Stimulated activated CD8-positive, alpha-beta memory T cell treated with anti-CD3 and anti-CD28 coated beads, Interleukin-4, amount 100 ng/mL, for 4 hours (primary cell): ENCODE measurements at regions not wholly inside any gene's neighbourhood (a gene's known extent, or its start where the extent isn't known, plus 50 kb on each side); places are given as distances from the start of the nearest gene placed in this dataset.
"Not testable (repeated sequence)": the region's sequence is repeated elsewhere in the genome, so short reads cannot be mapped to it uniquely, and the experiment has no call there.

Source experiments
- DNase-seq, 2 donors: peaks; one replicate each; pipeline ENCODE4 v3.0.0-alpha.2; 2020; ENCODE audit warnings: low read depth in 2 of 2, low spot score in 1 of 2

- no peak for DNase-seq
These were observed 138.3 kb upstream of the SALL1 start for GRCh38 chr16:51289336-51289735.

GRCh38 chr16:51287121-51287755 lies 136.2 kb upstream of the SALL1 start:
- no peak for DNase-seq

DNA sequence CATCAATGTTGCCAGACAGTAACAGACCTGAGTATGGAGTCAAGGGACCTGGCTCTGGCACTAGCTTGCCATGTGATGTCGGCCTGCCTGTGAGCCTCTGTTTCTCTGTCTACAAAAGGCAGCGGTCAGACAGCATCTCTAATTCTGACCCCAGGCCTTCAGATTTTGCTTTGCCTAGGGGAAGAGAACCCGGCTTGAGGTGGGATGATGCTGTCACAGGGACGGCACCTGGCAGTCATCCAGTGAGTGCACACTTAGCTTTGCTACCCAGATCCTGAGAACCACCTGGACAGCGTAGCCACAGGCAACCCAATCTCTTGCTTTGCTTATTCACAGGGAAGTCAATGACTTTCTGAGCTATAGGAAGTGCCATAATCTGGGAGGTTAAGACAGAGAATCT lies 135.2 kb upstream of the SALL1 start:
- DNase-seq, result no peak

GRCh38 chr16:51276336-51276735 lies 125.3 kb upstream of the SALL1 start:
- DNase-seq, result no peak

GRCh38 chr16:51272420-51272819 lies 121.3 kb upstream of the SALL1 start:
- DNase-seq, result no peak

DNA sequence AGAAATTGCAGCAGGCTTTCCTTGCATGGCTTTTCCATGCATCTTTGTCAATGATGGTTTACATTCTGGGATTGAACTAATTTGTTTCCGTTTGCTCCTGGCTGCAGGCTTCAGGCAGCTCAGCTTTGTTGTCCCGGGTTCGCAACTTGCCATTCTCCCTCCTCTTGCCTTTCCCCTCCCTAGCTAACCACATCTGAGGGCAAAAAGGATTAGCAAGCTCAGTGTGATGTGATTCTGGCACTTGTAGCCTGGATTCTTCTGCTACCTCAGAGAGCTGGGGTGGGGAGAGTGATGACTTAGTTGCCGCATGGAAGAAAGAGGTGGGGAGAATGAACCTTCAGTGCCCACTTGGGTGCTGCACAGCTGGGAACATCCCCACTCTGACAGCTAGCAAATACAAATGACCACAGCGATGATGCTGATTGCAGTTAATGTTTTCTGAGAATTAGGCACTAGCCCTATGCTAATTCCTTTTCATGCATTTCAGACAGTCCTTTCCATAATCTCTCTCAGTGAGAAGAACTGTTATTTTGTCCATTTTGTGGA lies 120.2 kb upstream of the SALL1 start:
- no peak for DNase-seq

- DNase-seq, result no peak
These were observed 117.2 kb upstream of the SALL1 start for GRCh38 chr16:51268237-51268636.

GRCh38 chr16:51267681-51268080 lies 116.6 kb upstream of the SALL1 start:
- no peak for DNase-seq

GRCh38 chr16:51262428-51262827 lies 111.4 kb upstream of the SALL1 start:
- DNase-seq, result no peak

DNA sequence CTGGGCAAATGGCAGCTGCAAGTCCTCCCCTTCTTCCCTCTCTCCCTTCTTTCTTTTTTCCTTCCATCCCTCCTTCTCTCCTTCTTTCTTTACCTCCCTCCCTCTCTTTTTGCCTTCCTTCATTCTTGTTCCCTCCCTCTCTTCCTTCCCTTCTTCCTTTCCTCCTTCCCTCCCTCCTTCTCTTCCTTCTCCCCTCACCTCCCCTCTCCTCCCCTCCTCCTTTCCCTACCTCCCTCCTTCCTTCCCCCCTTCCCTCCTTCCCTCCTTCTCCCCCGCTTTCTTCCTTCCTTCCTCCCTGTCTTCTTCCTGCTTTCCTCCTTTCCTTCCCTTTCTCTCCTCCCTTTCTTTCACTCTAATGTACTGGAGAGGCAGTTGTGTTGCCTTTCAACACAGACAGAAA lies 110.8 kb upstream of the SALL1 start:
- DNase-seq, result no peak

GRCh38 chr16:51255349-51255972 lies 104.4 kb upstream of the SALL1 start:
- no peak for DNase-seq

- DNase-seq, result not testable (repeated sequence)
These were observed 103.3 kb upstream of the SALL1 start for GRCh38 chr16:51254390-51254789.

- no peak for DNase-seq
These were observed 97.1 kb upstream of the SALL1 start for GRCh38 chr16:51248217-51248616.

- no peak for DNase-seq
These were observed 94.6 kb upstream of the SALL1 start for GRCh38 chr16:51245658-51245995.

DNA sequence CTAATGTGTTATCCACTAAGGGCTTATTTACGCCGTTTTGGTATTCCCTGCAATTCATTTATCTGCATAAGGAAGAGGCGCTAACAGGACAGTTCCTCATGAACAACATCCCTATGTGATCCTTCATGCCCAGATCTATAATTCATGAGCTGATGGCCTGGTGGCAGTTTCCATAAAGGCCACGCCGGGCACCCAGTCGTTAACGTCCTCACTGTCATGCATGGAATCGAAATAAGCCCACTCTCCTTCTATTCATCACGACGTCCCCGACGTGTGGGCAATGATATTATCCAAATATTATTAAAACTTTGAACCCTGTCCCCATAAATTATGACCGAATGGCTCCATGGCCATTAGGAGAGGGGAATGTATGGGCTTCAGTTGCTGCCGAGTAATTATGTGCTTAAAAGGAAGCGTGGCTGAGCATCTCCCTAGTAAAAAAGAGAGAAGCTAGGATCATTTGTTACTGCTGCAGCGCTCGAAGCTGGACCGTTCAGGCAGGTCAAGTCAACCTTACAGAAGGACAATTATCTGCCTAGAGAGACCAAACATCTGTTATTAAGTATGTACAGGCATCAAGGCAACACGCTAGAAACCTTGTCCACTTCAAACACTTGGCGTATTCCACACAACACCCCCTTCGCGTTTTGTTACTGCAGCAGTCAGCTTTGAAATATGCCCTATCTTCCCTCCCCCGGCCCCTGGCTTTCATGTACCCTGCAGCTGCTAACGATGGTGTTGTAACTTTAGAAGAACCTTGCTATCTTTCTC lies 94.0 kb upstream of the SALL1 start:
- no peak for DNase-seq

DNA sequence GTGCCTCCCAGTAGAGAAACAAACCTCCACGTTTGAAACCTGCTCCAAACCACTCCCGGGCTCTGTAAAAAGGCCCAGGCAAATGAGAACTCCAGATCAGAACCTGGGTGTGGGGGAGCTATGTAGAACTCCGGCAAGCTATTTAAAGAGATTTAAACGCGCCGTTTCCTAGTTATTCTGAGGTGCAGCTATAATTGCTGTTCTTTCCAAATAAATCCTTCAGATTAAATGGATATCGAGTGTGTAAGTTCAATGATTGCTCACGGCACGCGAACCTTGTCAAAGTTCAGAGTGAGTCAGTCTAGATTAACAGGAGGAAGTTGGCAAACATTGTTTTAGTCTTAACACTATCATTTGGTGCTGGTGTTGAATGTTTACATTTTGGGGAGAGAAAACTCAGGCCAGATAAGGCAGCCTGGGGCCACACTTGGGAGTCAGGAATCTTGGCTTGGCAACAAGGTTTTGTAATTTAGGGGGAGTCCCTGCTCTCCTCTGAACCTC lies 92.9 kb upstream of the SALL1 start:
- DNase-seq, result no peak

- no peak for DNase-seq
These were observed 91.4 kb upstream of the SALL1 start for GRCh38 chr16:51242296-51242994.

DNA sequence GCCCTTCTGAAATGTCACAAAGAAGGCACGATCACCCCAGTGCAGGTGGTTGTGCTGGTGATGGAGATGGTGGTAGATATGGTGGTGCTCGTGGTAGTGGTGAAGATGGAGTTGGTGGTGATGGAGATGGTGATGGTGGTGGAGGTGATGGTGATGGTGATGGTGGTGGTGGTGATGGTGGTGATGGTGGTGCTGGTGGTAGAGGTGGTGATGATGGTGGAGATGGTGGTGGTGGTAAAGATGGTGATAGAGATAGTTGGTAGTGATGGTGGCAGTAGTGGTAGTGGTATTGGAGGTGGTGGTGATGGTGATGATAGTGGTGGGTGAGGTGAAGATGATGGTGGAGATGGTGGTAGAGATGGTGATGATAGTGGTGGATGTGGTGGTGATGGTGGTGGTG lies 88.1 kb upstream of the SALL1 start:
- no peak for DNase-seq

GRCh38 chr16:51237861-51238378 lies 86.8 kb upstream of the SALL1 start:
- DNase-seq, result no peak

DNA sequence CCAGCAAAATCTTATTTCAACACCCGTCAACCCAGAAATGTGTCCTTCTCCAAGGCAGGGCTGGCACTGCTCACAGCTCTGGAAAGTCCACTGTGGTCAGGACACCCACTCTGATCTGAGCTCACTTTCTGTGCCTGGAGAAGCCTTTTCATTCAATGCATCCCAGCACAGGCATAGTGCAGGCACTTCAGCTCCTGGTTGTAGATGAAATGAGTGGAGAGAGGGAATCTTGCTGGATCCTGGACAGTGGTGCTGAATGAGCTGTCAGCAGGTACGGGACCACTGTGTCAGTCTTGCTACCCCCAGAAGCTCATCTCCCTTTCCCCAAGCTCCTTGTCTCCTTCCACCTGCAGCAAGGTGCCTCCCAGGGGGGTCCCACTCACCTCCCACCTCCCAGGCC lies 86.1 kb upstream of the SALL1 start:
- DNase-seq, result no peak

GRCh38 chr16:51236583-51236982 lies 85.5 kb upstream of the SALL1 start:
- no peak for DNase-seq
